Stimulated activated CD8-positive, alpha-beta memory T cell treated with anti-CD3 and anti-CD28 coated beads, Interleukin-4, amount 100 ng/mL, for 24 hours (primary cell): ENCODE measurements at regions not wholly inside any gene's neighbourhood (a gene's known extent, or its start where the extent isn't known, plus 50 kb on each side); places are given as distances from the start of the nearest gene placed in this dataset.

Experiments used
- DNase-seq: peaks from one replicate; pipeline ENCODE4 v3.0.0-alpha.2; 2020; ENCODE audit warnings: low read depth

GRCh38 chr16:80189476-80190175 is 351.2 kb upstream of the DYNLRB2 start:
- DNase-seq = no peak

- no peak for DNase-seq
Measured at GRCh38 chr16:80176114-80176513, 364.7 kb upstream of the DYNLRB2 start.

- no peak for DNase-seq
Measured at GRCh38 chr16:80175011-80175410, 365.8 kb upstream of the DYNLRB2 start.

- DNase-seq = no peak
Measured at GRCh38 chr16:80174416-80174815, 366.4 kb upstream of the DYNLRB2 start.

GRCh38 chr16:80171746-80172145 is 369.0 kb upstream of the DYNLRB2 start:
- DNase-seq = no peak

GRCh38 chr16:80171199-80171598 is 369.6 kb upstream of the DYNLRB2 start:
- no peak for DNase-seq

GRCh38 chr16:80167657-80168390 is 373.0 kb upstream of the DYNLRB2 start:
- no peak for DNase-seq

GRCh38 chr16:80166082-80166481 is 374.7 kb upstream of the DYNLRB2 start:
- DNase-seq = no peak

- no peak for DNase-seq
Measured at GRCh38 chr16:80164966-80165550, 375.7 kb upstream of the DYNLRB2 start.

- no peak for DNase-seq
Measured at GRCh38 chr16:80163339-80163738, 377.5 kb upstream of the DYNLRB2 start.

GRCh38 chr16:80161799-80162739 is 378.7 kb upstream of the DYNLRB2 start:
- DNase-seq = no peak

GRCh38 chr16:80158766-80159165 is 382.0 kb upstream of the DYNLRB2 start:
- DNase-seq = no peak

- no peak for DNase-seq
Measured at GRCh38 chr16:80151722-80152111, 389.1 kb upstream of the DYNLRB2 start.

GRCh38 chr16:80150978-80151721 is 389.6 kb upstream of the DYNLRB2 start:
- DNase-seq = no peak

- no peak for DNase-seq
Measured at GRCh38 chr16:80148826-80149225, 392.0 kb upstream of the DYNLRB2 start.

GRCh38 chr16:80147026-80147655 is 393.7 kb upstream of the DYNLRB2 start:
- no peak for DNase-seq

- DNase-seq = no peak
Measured at GRCh38 chr16:80144191-80144590, 396.6 kb upstream of the DYNLRB2 start.

- DNase-seq = no peak
Measured at GRCh38 chr16:80142940-80143339, 397.9 kb upstream of the DYNLRB2 start.

GRCh38 chr16:80142281-80142680 is 398.5 kb upstream of the DYNLRB2 start:
- no peak for DNase-seq

GRCh38 chr16:80129791-80130190 is 411.0 kb upstream of the DYNLRB2 start:
- DNase-seq = no peak

- no peak for DNase-seq
Measured at GRCh38 chr16:80125677-80126076, 415.1 kb upstream of the DYNLRB2 start.
